PC-3 (cell line): ENCODE measurements at regions not wholly inside any gene's neighbourhood (a gene's known extent, or its start where the extent isn't known, plus 50 kb on each side); places are given as distances from the start of the nearest gene placed in this dataset.

Source experiments
- ATAC-seq: fragments of 200-7000 bp; cut with Tn5 transposase; 2 replicates; pipeline ENCODE4 v1.9.1; 2020; ENCODE audit warnings: mild to moderate bottlenecking, moderate library complexity
- BruUV-seq: library from RNA; stranded (reverse); fragments of 400-500 nt; replicated peaks from 2 replicates; lab custom pipeline; 2021; lab: Mats Ljungman, UMichigan
- CTCF ChIA-PET: fragments of 300-600 bp; sonication (Branson Sonifier 250); formaldehyde crosslinking; loops from one replicate; lab custom pipeline; 2022; ENCODE audit warnings: antibody characterized with exemption; lab: Charles Lee
- POLR2A ChIA-PET: fragments of 300-600 bp; sonication (Branson Sonifier 250); formaldehyde crosslinking; loops from one replicate; lab custom pipeline; 2022; ENCODE audit warnings: antibody characterized with exemption; ENCODE audit not compliant: unreplicated experiment; lab: Charles Lee
- DNase-seq: peaks from one replicate; pipeline ENCODE4 v3.0.0-alpha.2; 2015
- H2AFZ ChIP-seq: fragments of 300-600 bp; sonication (generic); 2 replicates; pipeline ENCODE4 v1.6.0; 2016; ENCODE audit warnings: antibody characterized with exemption, low read length
- H3F3A ChIP-seq: fragments of 300-600 bp; sonication (generic); one replicate; pipeline ENCODE4 v1.6.0; 2017; ENCODE audit warnings: antibody characterized with exemption, low read length, control low read depth, mild to moderate bottlenecking; ENCODE audit not compliant: unreplicated experiment
- H3K27ac ChIP-seq: fragments of 300-600 bp; sonication (generic); 2 replicates; pipeline ENCODE4 v1.5.1; 2016; ENCODE audit warnings: mild to moderate bottlenecking, low read length
- H3K27me3 ChIP-seq: fragments of 300-600 bp; sonication (generic); 2 replicates; pipeline ENCODE4 v1.6.1; 2016; ENCODE audit warnings: low read length, mixed read lengths
- H3K36me3 ChIP-seq: fragments of 300-600 bp; sonication (generic); 2 replicates; pipeline ENCODE4 v1.6.1; 2016; ENCODE audit warnings: low read depth, mixed run types, low read length, mixed read lengths
- H3K4me1 ChIP-seq: fragments of 300-600 bp; sonication (generic); 2 replicates; pipeline ENCODE4 v1.5.1; 2016; ENCODE audit warnings: low read length; ENCODE audit not compliant: insufficient read depth
- H3K4me2 ChIP-seq: fragments of 300-600 bp; sonication (generic); 2 replicates; pipeline ENCODE4 v1.6.0; 2016; ENCODE audit warnings: low read length
- H3K4me3 ChIP-seq: fragments of 300-600 bp; sonication (generic); 2 replicates; pipeline ENCODE4 v1.5.1; 2016; ENCODE audit warnings: mild to moderate bottlenecking, low read length, mixed read lengths
- H3K79me2 ChIP-seq: fragments of 300-600 bp; sonication (generic); 2 replicates; pipeline ENCODE4 v1.6.1; 2017; ENCODE audit warnings: low read length, mixed read lengths
- H3K9ac ChIP-seq: fragments of 300-600 bp; sonication (generic); 2 replicates; pipeline ENCODE4 v1.6.0; 2016; ENCODE audit warnings: mild to moderate bottlenecking, low read length
- H3K9me2 ChIP-seq: fragments of 300-600 bp; sonication (generic); replicated peaks from 2 replicates; pipeline ENCODE4 v1.6.1; 2016; ENCODE audit warnings: mixed run types, low read length, mixed read lengths
- H3K9me3 ChIP-seq: fragments of 300-600 bp; sonication (generic); 2 replicates; pipeline ENCODE4 v1.6.1; 2016; ENCODE audit warnings: low read length, mixed read lengths
- H4K20me1 ChIP-seq: fragments of 300-600 bp; sonication (generic); 2 replicates; pipeline ENCODE4 v1.6.1; 2016; ENCODE audit warnings: low read length, mixed read lengths
- EZH2 ChIP-seq: fragments of 300-600 bp; sonication (generic); IDR thresholded peaks from one replicate; pipeline ENCODE4 v1.6.1; 2017; ENCODE audit warnings: antibody characterized with exemption, mild to moderate bottlenecking, low read length; ENCODE audit not compliant: unreplicated experiment
- EZH2phosphoT487 ChIP-seq: fragments of 300-600 bp; sonication (generic); IDR thresholded peaks from 2 replicates; pipeline ENCODE4 v1.6.1; 2018; ENCODE audit warnings: mild to moderate bottlenecking, antibody characterized with exemption, low read length, borderline replicate concordance
- intact Hi-C: fragments of 100-400 bp; cut with micrococcal nuclease; formaldehyde crosslinking; loops from 2 replicates; pipeline ENCODE4 v1.9.0; 2023
- TF ChIP-seq, protein P1 (sequence below): fragments of 300-600 bp; sonication (generic); conservative IDR thresholded peaks from 2 replicates; pipeline ENCODE4 v1.5.1; 2017; ENCODE audit warnings: antibody characterized with exemption, low read depth, mild to moderate bottlenecking, low read length

DNA sequence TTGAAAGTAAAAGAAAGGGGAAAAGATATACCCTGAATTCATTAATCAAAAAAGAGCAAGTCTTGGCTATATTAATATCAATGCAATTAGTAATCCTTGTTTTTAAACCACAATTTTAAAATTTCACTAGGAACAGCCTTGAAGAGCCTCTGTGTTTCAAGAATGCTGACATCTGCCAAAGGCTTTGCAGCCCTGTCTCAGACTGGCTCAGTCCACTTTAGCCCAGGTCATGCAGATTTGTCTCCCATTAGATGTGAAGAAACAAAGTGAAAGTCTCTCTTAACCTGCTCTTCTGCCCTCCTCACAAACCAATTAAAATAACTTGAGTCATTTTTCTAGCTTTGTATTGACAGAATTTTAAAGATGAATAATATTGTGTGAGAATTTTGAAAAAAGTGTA lies 102.7 kb upstream of the CARMIL1 start:
- CTCF ChIA-PET = interaction anchor here (0.6 kb wide), 1 partner anchor 22 kb away, joined by 3 read pairs; no protein-coding TSS in a partner anchor
- intact Hi-C loops = loop anchor here (10.0 kb wide), 1 partner anchor 322 kb away; no protein-coding TSS in a partner anchor

GRCh38 chr6:25177500-25178028 lies 101.6 kb upstream of the CARMIL1 start:
- CTCF ChIA-PET = no interaction called here
- no peaks in the 10 kb centered on the region for H4K20me1 ChIP-seq
- H3K4me2 ChIP-seq = no peak overlapping the region
- TF ChIP-seq, protein P1, sequence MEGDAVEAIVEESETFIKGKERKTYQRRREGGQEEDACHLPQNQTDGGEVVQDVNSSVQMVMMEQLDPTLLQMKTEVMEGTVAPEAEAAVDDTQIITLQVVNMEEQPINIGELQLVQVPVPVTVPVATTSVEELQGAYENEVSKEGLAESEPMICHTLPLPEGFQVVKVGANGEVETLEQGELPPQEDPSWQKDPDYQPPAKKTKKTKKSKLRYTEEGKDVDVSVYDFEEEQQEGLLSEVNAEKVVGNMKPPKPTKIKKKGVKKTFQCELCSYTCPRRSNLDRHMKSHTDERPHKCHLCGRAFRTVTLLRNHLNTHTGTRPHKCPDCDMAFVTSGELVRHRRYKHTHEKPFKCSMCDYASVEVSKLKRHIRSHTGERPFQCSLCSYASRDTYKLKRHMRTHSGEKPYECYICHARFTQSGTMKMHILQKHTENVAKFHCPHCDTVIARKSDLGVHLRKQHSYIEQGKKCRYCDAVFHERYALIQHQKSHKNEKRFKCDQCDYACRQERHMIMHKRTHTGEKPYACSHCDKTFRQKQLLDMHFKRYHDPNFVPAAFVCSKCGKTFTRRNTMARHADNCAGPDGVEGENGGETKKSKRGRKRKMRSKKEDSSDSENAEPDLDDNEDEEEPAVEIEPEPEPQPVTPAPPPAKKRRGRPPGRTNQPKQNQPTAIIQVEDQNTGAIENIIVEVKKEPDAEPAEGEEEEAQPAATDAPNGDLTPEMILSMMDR = no peak
- no peak for TF ChIP-seq EZH2phosphoT487
- no peak for TF ChIP-seq EZH2
- H3K27ac ChIP-seq = no peak overlapping the region
- no peak overlapping the region for H3K9ac ChIP-seq
- ATAC-seq (no peak), DNase-seq (peak; percentile 23)
- BruUV-seq = no TSS peak
- POLR2A ChIA-PET = interaction anchor here (0.6 kb wide), 2 partner anchors 605 to 818 kb away, joined by 3 to 4 read pairs; no protein-coding TSS in a partner anchor
- peaks cover 56% of the 10 kb centered on the region for H3K4me1 ChIP-seq
- H3K36me3 ChIP-seq = no peaks in the 10 kb centered on the region
- peaks cover 14% of the 10 kb centered on the region for H3F3A ChIP-seq
- no peaks in the 10 kb centered on the region for H3K9me2 ChIP-seq
- H3K27me3 ChIP-seq = no peaks in the 10 kb centered on the region
- intact Hi-C loops = loop anchor here (10.0 kb wide), 1 partner anchor 323 kb away; no protein-coding TSS in a partner anchor
- H3K79me2 ChIP-seq = no peaks in the 10 kb centered on the region
- H3K4me3 ChIP-seq = no peak overlapping the region
- H2AFZ ChIP-seq = no peak overlapping the region
- no peaks in the 10 kb centered on the region for H3K9me3 ChIP-seq

More for the DNA sequence above, 102.7 kb upstream of the CARMIL1 start:
- POLR2A ChIA-PET = no interaction called here
- no peak overlapping the region for H3K4me2 ChIP-seq
- no peaks in the 10 kb centered on the region for H3K36me3 ChIP-seq
- H3K27me3 ChIP-seq = no peaks in the 10 kb centered on the region
- no peaks in the 10 kb centered on the region for H4K20me1 ChIP-seq
- peaks cover 14% of the 10 kb centered on the region for H3F3A ChIP-seq
- H3K4me1 ChIP-seq = peaks cover 56% of the 10 kb centered on the region
- H3K9me3 ChIP-seq = no peaks in the 10 kb centered on the region
- no peak overlapping the region for H3K9ac ChIP-seq
- TF ChIP-seq, protein P1 = no peak
- TF ChIP-seq EZH2 = no peak
- TF ChIP-seq EZH2phosphoT487 = no peak
- ATAC-seq = no peak
- H3K4me3 ChIP-seq = no peak overlapping the region
- no peak overlapping the region for H3K27ac ChIP-seq
- DNase-seq = no peak
- no peaks in the 10 kb centered on the region for H3K9me2 ChIP-seq
- BruUV-seq = no TSS peak
- H3K79me2 ChIP-seq = no peaks in the 10 kb centered on the region
- H2AFZ ChIP-seq = no peak overlapping the region
